Loucy (cell line): ENCODE measurements at regions not wholly inside any gene's neighbourhood (a gene's known extent, or its start where the extent isn't known, plus 50 kb on each side); places are given as distances from the start of the nearest gene placed in this dataset.

Source experiments
- H2AFZ ChIP-seq: fragments of 200-600 bp; sonication (generic); 2 replicates; pipeline ENCODE4 v1.6.0; 2016; ENCODE audit warnings: antibody characterized with exemption, mild to moderate bottlenecking, low read length, moderate library complexity
- H3F3A ChIP-seq: fragments of 200-600 bp; 2 replicates; pipeline ENCODE4 v1.6.0; 2016; ENCODE audit warnings: antibody characterized with exemption, low read depth, mild to moderate bottlenecking
- H3K27me3 ChIP-seq: fragments of 200-600 bp; sonication (generic); 2 replicates; pipeline ENCODE4 v1.6.1; 2014; ENCODE audit warnings: low read length, mild to moderate bottlenecking; ENCODE audit not compliant: insufficient read depth, poor library complexity, severe bottlenecking
- H3K36me3 ChIP-seq: fragments of 200-600 bp; sonication (generic); 2 replicates; pipeline ENCODE4 v1.6.1; 2016; ENCODE audit warnings: low read length; ENCODE audit not compliant: insufficient read depth
- H3K4me1 ChIP-seq: fragments of 200-600 bp; sonication (generic); 2 replicates; pipeline ENCODE4 v1.5.1; 2014; ENCODE audit warnings: low read length, mild to moderate bottlenecking; ENCODE audit not compliant: insufficient read depth, poor library complexity, severe bottlenecking
- H3K4me2 ChIP-seq: fragments of 200-600 bp; sonication (generic); 2 replicates; pipeline ENCODE4 v1.6.0; 2014; ENCODE audit warnings: antibody characterized with exemption, low read length, low read depth, mild to moderate bottlenecking; ENCODE audit not compliant: poor library complexity, severe bottlenecking
- H3K4me3 ChIP-seq: fragments of 200-600 bp; sonication (generic); 2 replicates; pipeline ENCODE4 v1.5.1; 2014; ENCODE audit warnings: low read length, mild to moderate bottlenecking, mixed read lengths; ENCODE audit not compliant: poor library complexity, severe bottlenecking
- H3K79me2 ChIP-seq: fragments of 200-600 bp; sonication (generic); 2 replicates; pipeline ENCODE4 v1.6.1; 2014; ENCODE audit warnings: low read length; ENCODE audit not compliant: insufficient read depth
- H3K9ac ChIP-seq: fragments of 200-600 bp; sonication (generic); 2 replicates; pipeline ENCODE4 v1.6.0; 2014; ENCODE audit warnings: mild to moderate bottlenecking, low read depth, low read length, moderate library complexity; ENCODE audit not compliant: poor library complexity, severe bottlenecking
- H3K9me2 ChIP-seq: fragments of 200-600 bp; sonication (generic); replicated peaks from 2 replicates; pipeline ENCODE4 v1.6.1; 2016; ENCODE audit warnings: low read depth, low read length, mixed read lengths
- H3K9me3 ChIP-seq: fragments of 200-600 bp; sonication (generic); 2 replicates; pipeline ENCODE4 v1.6.1; 2014; ENCODE audit warnings: mild to moderate bottlenecking, antibody characterized with exemption, low read length, low read depth; ENCODE audit not compliant: insufficient read depth
- H4K20me1 ChIP-seq: fragments of 200-600 bp; sonication (generic); 2 replicates; pipeline ENCODE4 v1.6.0; 2014; ENCODE audit warnings: antibody characterized with exemption, low read length, mild to moderate bottlenecking; ENCODE audit not compliant: insufficient read depth, poor library complexity, severe bottlenecking
- EZH2phosphoT487 ChIP-seq: fragments of 200-600 bp; IDR thresholded peaks from 2 replicates; pipeline ENCODE4 v1.6.1; 2018; ENCODE audit warnings: antibody characterized with exemption, mild to moderate bottlenecking, moderate library complexity, borderline replicate concordance
- TF ChIP-seq, protein P1 (sequence below): fragments of 200-600 bp; sonication (generic); conservative IDR thresholded peaks from 2 replicates; pipeline ENCODE4 v1.5.1; 2014; ENCODE audit warnings: mild to moderate bottlenecking, antibody characterized with exemption, low read length

GRCh38 chr2:216781709-216782108, 78.2 kb downstream of the TNP1 start:
- H3K9me3 ChIP-seq: no peaks in the 10 kb centered on the region
- H3K9ac ChIP-seq: no peak overlapping the region
- no peaks in the 10 kb centered on the region for H3K4me1 ChIP-seq
- H3K4me3 ChIP-seq: no peak overlapping the region
- H3F3A ChIP-seq: no peaks in the 10 kb centered on the region
- no peaks in the 10 kb centered on the region for H3K79me2 ChIP-seq
- H3K9me2 ChIP-seq: no peaks in the 10 kb centered on the region
- H3K4me2 ChIP-seq: no peak overlapping the region
- H3K36me3 ChIP-seq: no peaks in the 10 kb centered on the region
- no peaks in the 10 kb centered on the region for H4K20me1 ChIP-seq
- TF ChIP-seq EZH2phosphoT487: no peak
- TF ChIP-seq, protein P1, sequence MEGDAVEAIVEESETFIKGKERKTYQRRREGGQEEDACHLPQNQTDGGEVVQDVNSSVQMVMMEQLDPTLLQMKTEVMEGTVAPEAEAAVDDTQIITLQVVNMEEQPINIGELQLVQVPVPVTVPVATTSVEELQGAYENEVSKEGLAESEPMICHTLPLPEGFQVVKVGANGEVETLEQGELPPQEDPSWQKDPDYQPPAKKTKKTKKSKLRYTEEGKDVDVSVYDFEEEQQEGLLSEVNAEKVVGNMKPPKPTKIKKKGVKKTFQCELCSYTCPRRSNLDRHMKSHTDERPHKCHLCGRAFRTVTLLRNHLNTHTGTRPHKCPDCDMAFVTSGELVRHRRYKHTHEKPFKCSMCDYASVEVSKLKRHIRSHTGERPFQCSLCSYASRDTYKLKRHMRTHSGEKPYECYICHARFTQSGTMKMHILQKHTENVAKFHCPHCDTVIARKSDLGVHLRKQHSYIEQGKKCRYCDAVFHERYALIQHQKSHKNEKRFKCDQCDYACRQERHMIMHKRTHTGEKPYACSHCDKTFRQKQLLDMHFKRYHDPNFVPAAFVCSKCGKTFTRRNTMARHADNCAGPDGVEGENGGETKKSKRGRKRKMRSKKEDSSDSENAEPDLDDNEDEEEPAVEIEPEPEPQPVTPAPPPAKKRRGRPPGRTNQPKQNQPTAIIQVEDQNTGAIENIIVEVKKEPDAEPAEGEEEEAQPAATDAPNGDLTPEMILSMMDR: no peak
- no peaks in the 10 kb centered on the region for H3K27me3 ChIP-seq
- H2AFZ ChIP-seq: no peak overlapping the region

DNA sequence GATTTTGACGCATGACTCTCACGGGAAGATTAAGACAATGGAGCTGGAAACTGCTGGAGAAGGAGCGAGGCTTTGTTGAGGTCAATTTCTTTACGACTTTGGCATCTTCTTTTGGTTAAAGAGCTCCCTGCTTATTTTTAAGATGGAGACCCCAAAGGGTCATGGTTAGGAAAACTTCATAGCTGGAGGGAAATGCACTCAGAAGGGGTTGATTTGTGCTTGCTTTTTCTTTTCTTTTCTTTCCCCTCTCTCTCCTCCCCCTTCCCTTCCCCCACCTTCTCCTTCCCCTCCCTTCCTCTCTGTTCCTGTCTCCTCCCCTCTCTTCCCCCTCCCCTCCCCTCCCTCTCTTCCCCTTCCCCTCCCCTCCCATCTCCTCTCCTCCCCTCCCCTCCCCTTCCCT, 79.0 kb downstream of the TNP1 start:
- Histone ChIP-seq H3K9ac (no peak overlapping the region), H3K36me3 (no peaks in the 10 kb centered on the region), H3K79me2 (no peaks in the 10 kb centered on the region), H2AFZ (no peak overlapping the region), H3K4me2 (no peak overlapping the region), H3K4me1 (no peaks in the 10 kb centered on the region), H3K9me3 (no peaks in the 10 kb centered on the region), H3K27me3 (no peaks in the 10 kb centered on the region), H3K4me3 (no peak overlapping the region), H3K9me2 (no peaks in the 10 kb centered on the region), H3F3A (no peaks in the 10 kb centered on the region), H4K20me1 (no peaks in the 10 kb centered on the region)
- TF ChIP-seq EZH2phosphoT487: no peak
- TF ChIP-seq, protein P1: no peak

- no peaks in the 10 kb centered on the region for H3K79me2 ChIP-seq
- TF ChIP-seq EZH2phosphoT487: no peak
- TF ChIP-seq, protein P1: peak; percentile 99
- no peaks in the 10 kb centered on the region for H3K9me3 ChIP-seq
These were observed 82.1 kb downstream of the TNP1 start for GRCh38 chr2:216777637-216778273.

More at GRCh38 chr2:216777637-216778273, 82.1 kb downstream of the TNP1 start:
- no peaks in the 10 kb centered on the region for H3K36me3 ChIP-seq
- H3K9me2 ChIP-seq: no peaks in the 10 kb centered on the region
- H3F3A ChIP-seq: no peaks in the 10 kb centered on the region
- H4K20me1 ChIP-seq: no peaks in the 10 kb centered on the region
- H3K4me1 ChIP-seq: no peaks in the 10 kb centered on the region
- no peak overlapping the region for H3K4me3 ChIP-seq
- H3K4me2 ChIP-seq: no peak overlapping the region
- no peaks in the 10 kb centered on the region for H3K27me3 ChIP-seq
- no peak overlapping the region for H3K9ac ChIP-seq
- no peak overlapping the region for H2AFZ ChIP-seq
